ENCODE measurements at regions not wholly inside any gene's neighbourhood (a gene's known extent, or its start where the extent isn't known, plus 50 kb on each side); places are given as distances from the start of the nearest gene placed in this dataset.

GRCh38 chr3:145735631-145736030 lies 425.4 kb downstream of the PLOD2 start:
- TF ChIP-seq CTCF (IDR thresholded peaks at IDR 0.05) (no peak), POLR2AphosphoS5 (IDR thresholded peaks at IDR 0.05) (no peak), POLR2A (IDR thresholded peaks at IDR 0.05) (no peak), EP300 (IDR thresholded peaks at IDR 0.05) (no peak)
- H3K4me3 ChIP-seq: no peak overlapping the region
- no peak for DNase-seq
- intact Hi-C loops (cut with DNase I): no loop called here
- no peaks in the 10 kb centered on the region for H3K9me3 ChIP-seq
- 26 to 59% methylated on average over 2 of the region's 2 CpGs for WGBS, 2 donors
- no peak overlapping the region for H3K27ac ChIP-seq
- H3K36me3 ChIP-seq: no peaks in the 10 kb centered on the region
- H3K4me1 ChIP-seq: no peaks in the 10 kb centered on the region
- H3K27me3 ChIP-seq: no peaks in the 10 kb centered on the region

- 98 to 100% methylated on average over 1 of the region's 1 CpG for WGBS, 2 donors
- intact Hi-C loops (cut with DNase I): no loop called here
- no peak for DNase-seq
These were observed 423.0 kb downstream of the PLOD2 start for GRCh38 chr3:145737952-145738351.

GRCh38 chr3:145739926-145740325 lies 421.1 kb downstream of the PLOD2 start:
- DNase-seq: no peak
- WGBS, 2 donors: 73 to 78% methylated on average over 4 of the region's 4 CpGs
- H3K9me3 ChIP-seq: no peaks in the 10 kb centered on the region
- intact Hi-C loops (cut with DNase I): no loop called here
- no peak overlapping the region for H3K27ac ChIP-seq
- H3K4me1 ChIP-seq: no peaks in the 10 kb centered on the region
- no peak overlapping the region for H3K4me3 ChIP-seq
- TF ChIP-seq EP300 (IDR thresholded peaks at IDR 0.05): no peak
- no peak for TF ChIP-seq CTCF (IDR thresholded peaks at IDR 0.05)
- no peak for TF ChIP-seq POLR2A (IDR thresholded peaks at IDR 0.05)
- no peak for TF ChIP-seq POLR2AphosphoS5 (IDR thresholded peaks at IDR 0.05)
- H3K27me3 ChIP-seq: no peaks in the 10 kb centered on the region
- H3K36me3 ChIP-seq: no peaks in the 10 kb centered on the region

More at GRCh38 chr3:145737952-145738351, 423.0 kb downstream of the PLOD2 start:
- H3K4me3 ChIP-seq: no peak overlapping the region
- no peaks in the 10 kb centered on the region for H3K36me3 ChIP-seq
- H3K9me3 ChIP-seq: no peaks in the 10 kb centered on the region
- H3K27ac ChIP-seq: no peak overlapping the region
- TF ChIP-seq POLR2AphosphoS5 (IDR thresholded peaks at IDR 0.05): no peak
- no peak for TF ChIP-seq EP300 (IDR thresholded peaks at IDR 0.05)
- no peak for TF ChIP-seq CTCF (IDR thresholded peaks at IDR 0.05)
- no peak for TF ChIP-seq POLR2A (IDR thresholded peaks at IDR 0.05)
- no peaks in the 10 kb centered on the region for H3K27me3 ChIP-seq
- no peaks in the 10 kb centered on the region for H3K4me1 ChIP-seq

- H3K27me3 ChIP-seq: no peaks in the 10 kb centered on the region
- H3K36me3 ChIP-seq: no peaks in the 10 kb centered on the region
- no peak for DNase-seq
- TF ChIP-seq POLR2A (IDR thresholded peaks at IDR 0.05) (no peak), EP300 (IDR thresholded peaks at IDR 0.05) (no peak), POLR2AphosphoS5 (IDR thresholded peaks at IDR 0.05) (no peak), CTCF (IDR thresholded peaks at IDR 0.05) (no peak)
- H3K27ac ChIP-seq: no peak overlapping the region
- WGBS, 2 donors: 89 to 92% methylated on average over 2 of the region's 2 CpGs
- no peak overlapping the region for H3K4me3 ChIP-seq
- H3K4me1 ChIP-seq: no peaks in the 10 kb centered on the region
- intact Hi-C loops (cut with DNase I): no loop called here
- H3K9me3 ChIP-seq: no peaks in the 10 kb centered on the region
These were observed 410.3 kb downstream of the PLOD2 start for GRCh38 chr3:145750657-145751056.

- no peaks in the 10 kb centered on the region for H3K36me3 ChIP-seq
- H3K4me1 ChIP-seq: no peaks in the 10 kb centered on the region
- intact Hi-C loops (cut with DNase I): no loop called here
- no peaks in the 10 kb centered on the region for H3K27me3 ChIP-seq
- no peak for TF ChIP-seq POLR2A (IDR thresholded peaks at IDR 0.05)
- no peak for TF ChIP-seq CTCF (IDR thresholded peaks at IDR 0.05)
- no peak for TF ChIP-seq POLR2AphosphoS5 (IDR thresholded peaks at IDR 0.05)
- no peak for TF ChIP-seq EP300 (IDR thresholded peaks at IDR 0.05)
- 44 to 62% methylated on average over 1 of the region's 1 CpG for WGBS, 2 donors
- H3K27ac ChIP-seq: no peak overlapping the region
- no peaks in the 10 kb centered on the region for H3K9me3 ChIP-seq
- DNase-seq: no peak
- no peak overlapping the region for H3K4me3 ChIP-seq
These were observed 408.4 kb downstream of the PLOD2 start for GRCh38 chr3:145752576-145752975.

All from sigmoid colon (tissue), 6 donors.